Neural crest cell (in vitro differentiated cells): ENCODE measurements at regions not wholly inside any gene's neighbourhood (a gene's known extent, or its start where the extent isn't known, plus 50 kb on each side); places are given as distances from the start of the nearest gene placed in this dataset.

Experiments
- DNase-seq: peaks from one replicate; pipeline ENCODE4 v3.0.0; 2021; ENCODE audit warnings: low read depth, mixed read lengths, low spot score
- H3K27ac Mint-ChIP-seq: one replicate; pipeline ENCODE4 v1.8.0; 2021; ENCODE audit warnings: mild to moderate bottlenecking, mixed read lengths; ENCODE audit not compliant: unreplicated experiment
- H3K27me3 Mint-ChIP-seq: 2 replicates; pipeline ENCODE4 v1.8.0; 2021; ENCODE audit warnings: low read depth, mild to moderate bottlenecking, mixed read lengths
- H3K36me3 Mint-ChIP-seq: 2 replicates; pipeline ENCODE4 v1.8.0; 2021; ENCODE audit warnings: low read depth, mild to moderate bottlenecking, mixed read lengths
- H3K4me1 Mint-ChIP-seq: 2 replicates; pipeline ENCODE4 v1.8.0; 2021; ENCODE audit warnings: mixed read lengths
- H3K4me3 Mint-ChIP-seq: one replicate; pipeline ENCODE4 v1.8.0; 2021; ENCODE audit warnings: mild to moderate bottlenecking, mixed read lengths
- H3K9me3 Mint-ChIP-seq: 2 replicates; pipeline ENCODE4 v1.8.0; 2021; ENCODE audit warnings: mixed read lengths
- TF ChIP-seq, protein P1 (sequence below): fragments of 200-600 bp; sonication (generic); conservative IDR thresholded peaks from 2 replicates; pipeline ENCODE4 v1.5.0; 2021; ENCODE audit warnings: antibody characterized with exemption, mild to moderate bottlenecking

DNA sequence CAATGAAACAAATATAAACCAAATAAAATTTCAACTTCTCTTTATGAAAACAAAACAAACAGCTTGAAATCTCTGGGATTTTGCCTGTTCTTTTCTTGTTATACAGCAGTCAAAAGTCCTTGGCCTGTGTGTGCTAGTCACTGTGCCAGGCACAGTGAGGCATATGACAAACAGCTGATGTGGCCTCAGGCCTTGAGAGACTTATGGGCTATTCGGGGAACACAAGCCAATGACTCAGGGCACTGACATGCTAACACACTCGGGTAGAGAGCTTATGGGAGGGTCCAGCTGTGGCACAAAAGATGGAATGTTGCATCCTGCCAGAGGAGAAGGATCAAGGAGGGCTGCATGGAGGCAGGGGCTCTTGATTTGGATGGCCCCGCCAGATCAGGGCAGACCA lies 95.4 kb upstream of the NKX2-2 start:
- peaks cover 6% of the 10 kb centered on the region for H3K9me3 Mint-ChIP-seq
- no peak overlapping the region for H3K4me3 Mint-ChIP-seq
- no peak overlapping the region for H3K27ac Mint-ChIP-seq
- no peak for DNase-seq
- TF ChIP-seq, protein P1, sequence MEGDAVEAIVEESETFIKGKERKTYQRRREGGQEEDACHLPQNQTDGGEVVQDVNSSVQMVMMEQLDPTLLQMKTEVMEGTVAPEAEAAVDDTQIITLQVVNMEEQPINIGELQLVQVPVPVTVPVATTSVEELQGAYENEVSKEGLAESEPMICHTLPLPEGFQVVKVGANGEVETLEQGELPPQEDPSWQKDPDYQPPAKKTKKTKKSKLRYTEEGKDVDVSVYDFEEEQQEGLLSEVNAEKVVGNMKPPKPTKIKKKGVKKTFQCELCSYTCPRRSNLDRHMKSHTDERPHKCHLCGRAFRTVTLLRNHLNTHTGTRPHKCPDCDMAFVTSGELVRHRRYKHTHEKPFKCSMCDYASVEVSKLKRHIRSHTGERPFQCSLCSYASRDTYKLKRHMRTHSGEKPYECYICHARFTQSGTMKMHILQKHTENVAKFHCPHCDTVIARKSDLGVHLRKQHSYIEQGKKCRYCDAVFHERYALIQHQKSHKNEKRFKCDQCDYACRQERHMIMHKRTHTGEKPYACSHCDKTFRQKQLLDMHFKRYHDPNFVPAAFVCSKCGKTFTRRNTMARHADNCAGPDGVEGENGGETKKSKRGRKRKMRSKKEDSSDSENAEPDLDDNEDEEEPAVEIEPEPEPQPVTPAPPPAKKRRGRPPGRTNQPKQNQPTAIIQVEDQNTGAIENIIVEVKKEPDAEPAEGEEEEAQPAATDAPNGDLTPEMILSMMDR = no peak
- no peaks in the 10 kb centered on the region for H3K4me1 Mint-ChIP-seq
- no peaks in the 10 kb centered on the region for H3K36me3 Mint-ChIP-seq
- H3K27me3 Mint-ChIP-seq = peaks cover 67% of the 10 kb centered on the region

DNA sequence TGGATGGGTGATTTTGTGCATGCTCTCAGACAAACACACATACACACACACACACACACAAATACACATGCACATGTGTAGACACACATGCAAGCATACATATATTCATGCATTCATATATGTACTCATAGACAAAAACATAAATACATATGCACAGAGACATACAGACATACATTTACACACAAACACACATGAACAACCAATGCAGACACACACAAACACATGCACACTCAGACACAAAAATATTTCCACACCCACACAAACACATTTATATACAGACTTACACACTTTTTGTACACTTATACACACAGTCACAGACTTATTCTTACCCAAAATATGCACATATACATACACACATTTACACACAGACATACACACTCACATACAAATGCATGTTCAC lies 94.9 kb upstream of the NKX2-2 start:
- H3K9me3 Mint-ChIP-seq = peaks cover 8% of the 10 kb centered on the region
- H3K4me3 Mint-ChIP-seq = no peak overlapping the region
- DNase-seq = no peak
- H3K27ac Mint-ChIP-seq = no peak overlapping the region
- H3K4me1 Mint-ChIP-seq = no peaks in the 10 kb centered on the region
- no peaks in the 10 kb centered on the region for H3K36me3 Mint-ChIP-seq
- TF ChIP-seq, protein P1 = no peak
- peaks cover 65% of the 10 kb centered on the region for H3K27me3 Mint-ChIP-seq

DNA sequence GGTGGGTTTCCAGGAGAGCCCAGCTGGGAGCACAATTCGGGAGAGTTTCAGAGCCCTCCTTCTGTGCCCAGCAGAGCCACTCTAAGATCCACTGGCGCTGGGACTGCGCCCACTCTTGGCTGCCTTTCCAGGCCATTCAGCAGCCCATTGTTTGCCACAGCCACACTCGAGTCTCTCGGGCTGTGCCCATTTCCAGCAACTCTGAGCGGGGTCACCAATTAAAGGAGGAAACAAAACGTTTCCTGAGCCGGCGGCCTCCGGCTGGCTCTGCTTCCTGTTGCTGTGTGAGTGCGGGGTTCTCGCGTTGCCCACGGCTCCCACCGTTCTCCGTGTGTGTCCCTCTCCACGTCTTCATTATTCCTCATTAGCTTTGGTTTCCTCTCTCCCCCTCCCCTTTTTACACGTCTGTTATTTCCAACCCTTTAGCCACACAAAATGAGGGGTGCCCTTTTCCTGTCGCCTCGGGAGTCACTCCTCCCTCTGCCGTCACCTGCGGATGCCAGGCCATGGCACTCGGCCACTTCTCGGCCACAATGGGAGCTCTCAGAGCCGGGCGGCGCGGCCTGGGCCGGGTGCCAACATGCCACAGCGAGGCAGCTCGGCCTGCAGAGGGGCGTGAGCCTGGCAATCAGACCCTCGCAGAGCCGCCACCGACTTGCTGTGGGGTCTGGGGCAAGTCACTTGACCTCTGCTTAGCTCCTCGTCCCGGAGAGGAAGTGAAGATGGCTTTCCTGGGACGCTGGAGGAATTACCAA lies 94.3 kb upstream of the NKX2-2 start:
- H3K27ac Mint-ChIP-seq = no peak overlapping the region
- H3K27me3 Mint-ChIP-seq = peaks cover 65% of the 10 kb centered on the region
- H3K36me3 Mint-ChIP-seq = no peaks in the 10 kb centered on the region
- no peak overlapping the region for H3K4me3 Mint-ChIP-seq
- TF ChIP-seq, protein P1 = no peak
- peaks cover 11% of the 10 kb centered on the region for H3K9me3 Mint-ChIP-seq
- DNase-seq = no peak
- H3K4me1 Mint-ChIP-seq = no peaks in the 10 kb centered on the region

DNA sequence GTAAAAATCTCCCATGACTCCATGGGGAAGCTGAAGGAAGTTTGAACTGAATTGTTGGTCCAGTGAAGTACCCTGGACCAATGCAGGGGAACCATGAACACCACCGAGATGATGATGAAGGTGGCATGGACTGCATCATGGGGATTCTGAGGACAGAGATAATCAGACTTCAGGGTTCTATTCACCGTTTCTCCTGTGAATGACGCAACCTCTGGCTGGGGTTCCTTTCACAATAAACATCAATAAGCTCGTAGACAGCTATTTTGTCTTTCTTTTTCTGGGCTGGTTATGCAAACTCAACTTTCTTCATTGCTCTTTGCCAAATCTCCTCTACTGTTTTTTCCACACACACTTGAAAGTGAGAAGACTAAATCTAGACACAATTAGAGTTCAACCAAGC lies 87.9 kb upstream of the NKX2-2 start:
- H3K27ac Mint-ChIP-seq = no peak overlapping the region
- no peak for DNase-seq
- H3K9me3 Mint-ChIP-seq = peaks cover 14% of the 10 kb centered on the region
- H3K36me3 Mint-ChIP-seq = no peaks in the 10 kb centered on the region
- H3K4me1 Mint-ChIP-seq = no peaks in the 10 kb centered on the region
- no peak overlapping the region for H3K4me3 Mint-ChIP-seq
- TF ChIP-seq, protein P1 = no peak
- peaks cover 45% of the 10 kb centered on the region for H3K27me3 Mint-ChIP-seq

DNA sequence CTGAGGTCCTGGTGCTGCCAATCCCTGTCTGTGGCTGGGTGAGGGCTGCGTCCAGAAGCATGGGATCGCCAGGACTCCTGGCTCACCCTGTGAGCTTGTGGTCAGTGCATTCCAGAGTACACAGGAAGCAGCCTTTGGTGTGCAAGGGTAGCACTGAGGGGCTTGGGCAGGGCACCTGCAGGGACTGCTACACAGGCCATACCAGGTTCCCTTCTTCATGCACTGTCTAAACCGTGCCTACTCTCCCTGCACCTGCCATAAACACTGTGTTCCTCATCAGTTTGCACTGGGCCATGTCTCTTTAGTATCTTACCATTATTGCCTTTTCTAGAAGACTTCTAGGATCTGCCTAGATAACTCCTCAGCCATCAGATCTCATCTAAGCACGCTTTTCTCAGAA lies 72.8 kb upstream of the NKX2-2 start:
- no peak for DNase-seq
- H3K4me1 Mint-ChIP-seq = no peaks in the 10 kb centered on the region
- H3K36me3 Mint-ChIP-seq = no peaks in the 10 kb centered on the region
- H3K4me3 Mint-ChIP-seq = no peak overlapping the region
- TF ChIP-seq, protein P1 = no peak
- peaks cover 59% of the 10 kb centered on the region for H3K27me3 Mint-ChIP-seq
- no peaks in the 10 kb centered on the region for H3K9me3 Mint-ChIP-seq
- no peak overlapping the region for H3K27ac Mint-ChIP-seq
